GM20000 (cell line): ENCODE measurements at regions not wholly inside any gene's neighbourhood (a gene's known extent, or its start where the extent isn't known, plus 50 kb on each side); places are given as distances from the start of the nearest gene placed in this dataset.
"Not testable (repeated sequence)": the region's sequence is repeated elsewhere in the genome, so short reads cannot be mapped to it uniquely, and the experiment has no call there.

Experiments
- DNase-seq: peaks from one replicate; pipeline ENCODE4 v3.0.0; 2012; ENCODE audit warnings: low spot score
- CTCF ChIP-seq: IDR thresholded peaks from 2 replicates; pipeline ENCODE4 v1.5.1; 2012; ENCODE audit warnings: mild to moderate bottlenecking, control low read depth; ENCODE audit errors: extremely low read depth, missing control alignments

DNA sequence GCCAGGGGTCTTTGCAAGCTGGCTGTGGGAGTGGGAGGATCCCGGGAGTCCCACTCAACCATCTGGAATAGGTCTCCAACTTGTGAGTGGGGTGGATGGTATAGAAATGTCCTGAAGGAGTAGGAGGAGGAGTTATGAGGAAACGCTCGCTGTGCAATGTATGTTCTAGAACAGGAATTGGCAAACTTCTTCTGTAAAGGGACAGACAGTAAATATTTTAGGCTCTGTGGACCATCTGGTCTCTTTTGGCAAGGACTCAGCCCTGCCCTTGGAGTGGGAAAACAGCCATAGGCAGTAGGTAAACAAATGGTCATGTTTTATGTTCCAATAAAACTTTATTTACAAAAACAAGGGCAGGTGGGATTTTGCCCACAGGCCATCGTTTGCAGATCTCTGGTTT lies 149.2 kb downstream of the NPIPB5 start:
- no peak for DNase-seq
- TF ChIP-seq CTCF, result no peak

GRCh38 chr16:22660441-22661160 lies 149.9 kb downstream of the NPIPB5 start:
- no peak for DNase-seq

DNA sequence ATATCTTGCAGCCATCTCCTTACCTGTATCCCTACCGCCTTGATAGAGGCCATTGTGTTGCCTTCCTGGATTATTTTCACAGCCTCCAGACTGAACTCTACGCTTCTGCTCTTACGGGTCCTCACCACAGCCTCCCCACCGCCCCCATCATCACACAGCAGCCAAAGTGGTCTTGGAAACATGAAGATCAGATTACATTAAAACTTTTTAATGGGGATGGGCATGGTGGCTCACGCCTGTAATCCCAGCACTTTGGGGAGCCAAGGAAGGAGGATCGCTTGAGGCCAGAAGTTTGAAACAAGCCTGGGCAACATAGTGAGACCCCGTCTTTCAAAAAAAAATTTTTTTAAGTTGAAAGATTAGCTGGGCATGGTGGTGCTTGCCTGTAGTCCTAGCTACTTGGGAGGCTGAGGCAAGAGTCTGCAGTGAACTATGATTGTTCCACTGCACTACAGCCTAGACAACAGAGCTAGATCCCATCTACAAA lies 150.5 kb downstream of the NPIPB5 start:
- no peak for TF ChIP-seq CTCF

More at GRCh38 chr16:22660441-22661160, 149.9 kb downstream of the NPIPB5 start:
- no peak for TF ChIP-seq CTCF

DNA sequence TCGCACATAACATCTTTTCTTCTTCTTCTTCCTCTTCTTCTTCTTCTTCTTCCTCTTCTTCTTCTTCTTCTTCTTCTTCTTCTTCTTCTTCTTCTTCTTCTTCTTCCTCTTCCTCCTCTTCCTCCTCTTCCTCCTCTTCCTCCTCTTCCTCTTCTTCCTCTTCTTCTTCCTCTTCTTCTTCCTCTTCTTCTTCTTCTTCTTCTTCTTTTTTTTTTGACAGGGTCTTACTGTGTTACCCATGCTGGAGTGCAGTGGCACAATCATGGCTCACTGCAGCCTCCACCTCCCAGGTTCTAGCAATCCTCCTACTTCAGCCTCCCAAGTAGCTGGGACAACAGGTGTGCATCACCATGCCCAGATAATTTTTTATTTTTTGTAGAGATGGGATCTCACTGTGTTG lies 151.0 kb upstream of the HS3ST2 start:
- DNase-seq, result not testable (repeated sequence)

More for the DNA sequence above, 150.5 kb downstream of the NPIPB5 start:
- DNase-seq, result no peak

DNA sequence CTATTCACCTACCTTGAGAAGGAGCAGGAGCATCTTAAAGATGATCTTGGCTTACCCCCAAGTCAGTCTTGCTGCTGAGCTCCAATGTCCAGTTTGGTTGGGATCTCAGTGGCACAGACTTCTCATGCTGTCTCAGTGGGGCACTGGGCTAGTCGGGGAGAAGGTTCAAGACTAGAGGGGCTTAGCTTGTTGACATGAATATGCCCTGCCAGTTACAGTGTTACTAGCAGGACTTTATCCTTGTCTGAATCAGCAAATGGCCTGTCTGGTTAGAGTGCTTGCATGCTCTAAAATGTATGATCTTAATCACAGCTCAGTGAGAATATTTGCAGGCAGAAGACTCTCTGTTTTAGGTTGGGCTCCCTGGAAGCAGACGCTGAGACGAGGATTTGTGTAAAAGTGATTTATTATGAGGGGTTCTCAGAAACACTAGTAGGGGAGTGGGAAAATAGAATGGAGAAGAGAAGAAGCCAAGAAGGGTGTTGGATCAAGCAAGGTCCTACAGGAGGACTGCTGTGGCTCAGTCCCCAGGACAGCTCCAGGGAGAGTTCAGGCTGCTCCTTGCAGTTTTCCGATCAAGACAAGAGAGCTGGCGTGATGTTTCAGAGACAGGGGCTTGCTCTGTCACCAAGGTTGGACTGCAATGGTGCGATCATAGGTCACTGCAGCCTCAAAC lies 150.4 kb upstream of the HS3ST2 start:
- no peak for TF ChIP-seq CTCF

DNA sequence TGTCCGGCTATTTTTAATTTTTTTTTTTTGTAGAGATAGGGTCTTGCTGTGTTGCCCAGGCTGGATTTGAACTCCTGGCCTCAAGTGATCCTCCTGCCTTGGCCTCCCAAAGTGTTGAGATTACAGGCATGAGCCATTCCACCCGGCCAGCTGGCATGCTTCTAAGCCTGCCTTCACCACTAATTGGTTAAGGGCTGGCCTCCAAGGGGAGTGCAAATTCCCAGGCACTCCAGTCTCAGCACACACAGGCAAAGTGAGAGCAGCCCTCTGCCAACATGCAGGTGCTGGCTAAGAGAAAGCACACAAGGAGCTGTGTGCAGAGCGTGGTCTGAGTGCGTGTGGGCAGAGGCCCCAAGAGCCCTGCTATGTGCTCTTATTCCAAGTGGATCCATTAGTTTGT lies 149.8 kb upstream of the HS3ST2 start:
- no peak for TF ChIP-seq CTCF
- DNase-seq, result no peak

More for the DNA sequence above, 150.4 kb upstream of the HS3ST2 start:
- DNase-seq, result no peak

DNA sequence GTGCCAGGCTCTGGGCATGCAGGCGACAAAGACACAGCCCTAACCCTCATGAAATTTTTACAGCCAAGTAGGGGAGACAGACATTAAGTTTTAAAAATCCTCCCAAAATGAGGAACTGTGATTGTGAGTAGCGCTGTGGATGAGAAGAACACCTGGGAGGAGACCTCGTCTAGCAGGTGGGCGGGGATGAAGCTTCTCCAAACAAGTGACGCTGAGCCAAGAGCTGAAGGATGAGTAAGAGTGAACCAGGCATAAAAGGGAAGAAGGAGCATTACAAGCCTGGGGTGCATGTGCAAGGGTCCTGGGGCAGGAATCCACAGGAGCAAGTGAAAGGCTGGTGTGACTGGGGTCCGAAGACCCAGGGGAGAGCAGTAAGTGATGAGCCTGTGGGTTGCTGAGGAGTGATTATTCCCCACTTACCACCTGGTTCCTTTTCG lies 149.4 kb upstream of the HS3ST2 start:
- no peak for DNase-seq
- TF ChIP-seq CTCF, result no peak
